ENCODE measurements at regions not wholly inside any gene's neighbourhood (a gene's known extent, or its start where the extent isn't known, plus 50 kb on each side); places are given as distances from the start of the nearest gene placed in this dataset.

- H3K4me3 ChIP-seq, result no peak overlapping the region
- no peak overlapping the region for H3K9ac ChIP-seq
- no peak overlapping the region for H3K4me2 ChIP-seq
- H3K36me3 ChIP-seq, result no peaks in the 10 kb centered on the region
- TF ChIP-seq Cebpa-rat (IDR thresholded peaks at IDR 0.05), result no peak
- H4K20me1 ChIP-seq, result no peaks in the 10 kb centered on the region
- no peaks in the 10 kb centered on the region for H3K9me3 ChIP-seq (replicated peaks in 1 of 11)
- no peak overlapping the region for H3K27ac ChIP-seq
- H3K27me3 ChIP-seq, result no peaks in the 10 kb centered on the region
- H3K4me1 ChIP-seq, result no peaks in the 10 kb centered on the region
These were observed 78.5 kb upstream of the BLTP1 start for GRCh38 chr4:122073615-122074014.

GRCh38 chr4:122065915-122066314 lies 86.2 kb upstream of the BLTP1 start:
- no peaks in the 10 kb centered on the region for H3K36me3 ChIP-seq
- H3K9ac ChIP-seq, result no peak overlapping the region

GRCh38 chr4:122065149-122065548 lies 87.0 kb upstream of the BLTP1 start:
- no peaks in the 10 kb centered on the region for H3K9me3 ChIP-seq (replicated peaks in 1 of 11)
- H3K27me3 ChIP-seq, result no peaks in the 10 kb centered on the region
- H4K20me1 ChIP-seq, result no peaks in the 10 kb centered on the region
- no peak overlapping the region for H3K4me3 ChIP-seq
- no peaks in the 10 kb centered on the region for H3K36me3 ChIP-seq
- no peak overlapping the region for H3K27ac ChIP-seq
- H3K4me1 ChIP-seq, result no peaks in the 10 kb centered on the region
- no peak for TF ChIP-seq Cebpa-rat (IDR thresholded peaks at IDR 0.05)
- no peak overlapping the region for H3K9ac ChIP-seq
- H3K4me2 ChIP-seq, result no peak overlapping the region

More at GRCh38 chr4:122065915-122066314, 86.2 kb upstream of the BLTP1 start:
- Histone ChIP-seq H3K9me3 (replicated peaks in 1 of 11) (no peaks in the 10 kb centered on the region), H3K4me1 (no peaks in the 10 kb centered on the region), H3K4me3 (no peak overlapping the region), H3K27me3 (no peaks in the 10 kb centered on the region), H4K20me1 (no peaks in the 10 kb centered on the region), H3K4me2 (no peak overlapping the region), H3K27ac (no peak overlapping the region)
- TF ChIP-seq Cebpa-rat (IDR thresholded peaks at IDR 0.05), result no peak

- Histone ChIP-seq H3K27ac (no peak overlapping the region), H4K20me1 (no peaks in the 10 kb centered on the region), H3K36me3 (no peaks in the 10 kb centered on the region), H3K4me2 (no peak overlapping the region), H3K9ac (no peak overlapping the region), H3K4me3 (no peak overlapping the region), H3K4me1 (no peaks in the 10 kb centered on the region), H3K27me3 (no peaks in the 10 kb centered on the region), H3K9me3 (replicated peaks in 1 of 11) (no peaks in the 10 kb centered on the region)
- no peak for TF ChIP-seq Cebpa-rat (IDR thresholded peaks at IDR 0.05)
These were observed 98.9 kb upstream of the BLTP1 start for GRCh38 chr4:122053186-122053585.

GRCh38 chr4:122052677-122053076 lies 99.5 kb upstream of the BLTP1 start:
- no peak for TF ChIP-seq Cebpa-rat (IDR thresholded peaks at IDR 0.05)
- Histone ChIP-seq H3K4me3 (no peak overlapping the region), H3K36me3 (no peaks in the 10 kb centered on the region), H3K27me3 (no peaks in the 10 kb centered on the region), H3K9ac (no peak overlapping the region), H3K4me2 (no peak overlapping the region), H4K20me1 (no peaks in the 10 kb centered on the region), H3K9me3 (replicated peaks in 1 of 11) (no peaks in the 10 kb centered on the region), H3K4me1 (no peaks in the 10 kb centered on the region), H3K27ac (no peak overlapping the region)

GRCh38 chr4:122050841-122051240 lies 99.0 kb upstream of the TRPC3 start:
- Histone ChIP-seq H3K4me2 (no peak overlapping the region), H3K27me3 (no peaks in the 10 kb centered on the region), H4K20me1 (no peaks in the 10 kb centered on the region), H3K27ac (no peak overlapping the region), H3K4me1 (no peaks in the 10 kb centered on the region), H3K9ac (no peak overlapping the region), H3K9me3 (replicated peaks in 1 of 11) (no peaks in the 10 kb centered on the region), H3K4me3 (no peak overlapping the region), H3K36me3 (no peaks in the 10 kb centered on the region)
- TF ChIP-seq Cebpa-rat (IDR thresholded peaks at IDR 0.05), result no peak

GRCh38 chr4:122047456-122048425 lies 95.9 kb upstream of the TRPC3 start:
- Histone ChIP-seq H3K27me3 (no peaks in the 10 kb centered on the region), H3K27ac (no peak overlapping the region)
- TF ChIP-seq Cebpa-rat (IDR thresholded peaks at IDR 0.05), result no peak

GRCh38 chr4:122046255-122046654 lies 94.4 kb upstream of the TRPC3 start:
- no peaks in the 10 kb centered on the region for H4K20me1 ChIP-seq
- no peaks in the 10 kb centered on the region for H3K9me3 ChIP-seq (replicated peaks in 1 of 11)
- no peak overlapping the region for H3K27ac ChIP-seq
- no peaks in the 10 kb centered on the region for H3K36me3 ChIP-seq
- TF ChIP-seq Cebpa-rat (IDR thresholded peaks at IDR 0.05), result no peak
- peaks cover 0 to 6% (median 0%) of the 10 kb centered on the region in 10 experiments; a peak in 1 of 20 replicates for H3K4me1 ChIP-seq
- H3K4me2 ChIP-seq, result no peak overlapping the region
- no peak overlapping the region for H3K4me3 ChIP-seq
- H3K27me3 ChIP-seq, result no peaks in the 10 kb centered on the region
- H3K9ac ChIP-seq, result no peak overlapping the region

More at GRCh38 chr4:122047456-122048425, 95.9 kb upstream of the TRPC3 start:
- H4K20me1 ChIP-seq, result no peaks in the 10 kb centered on the region
- H3K9ac ChIP-seq, result no peak overlapping the region
- H3K4me3 ChIP-seq, result no peak overlapping the region
- H3K36me3 ChIP-seq, result no peaks in the 10 kb centered on the region
- no peaks in the 10 kb centered on the region for H3K9me3 ChIP-seq (replicated peaks in 1 of 11)
- peaks cover 0 to 6% (median 0%) of the 10 kb centered on the region in 10 experiments; a peak in 1 of 20 replicates for H3K4me1 ChIP-seq
- no peak overlapping the region for H3K4me2 ChIP-seq

- H3K9me3 ChIP-seq (replicated peaks in 1 of 11), result no peaks in the 10 kb centered on the region
- no peak for TF ChIP-seq Cebpa-rat (IDR thresholded peaks at IDR 0.05)
- H3K4me3 ChIP-seq, result no peak overlapping the region
- H4K20me1 ChIP-seq, result no peaks in the 10 kb centered on the region
- H3K27me3 ChIP-seq, result no peaks in the 10 kb centered on the region
- H3K27ac ChIP-seq, result no peak overlapping the region
- no peak overlapping the region for H3K9ac ChIP-seq
- no peaks in the 10 kb centered on the region for H3K36me3 ChIP-seq
- peaks cover 0 to 6% (median 0%) of the 10 kb centered on the region in 10 experiments; a peak in 1 of 20 replicates for H3K4me1 ChIP-seq
- no peak overlapping the region for H3K4me2 ChIP-seq
These were observed 93.7 kb upstream of the TRPC3 start for GRCh38 chr4:122045533-122045932.

GRCh38 chr4:122044501-122044900 lies 92.6 kb upstream of the TRPC3 start:
- no peak overlapping the region for H3K27ac ChIP-seq
- peaks cover 0 to 6% (median 0%) of the 10 kb centered on the region in 10 experiments; a peak in 1 of 20 replicates for H3K4me1 ChIP-seq
- H3K9me3 ChIP-seq (replicated peaks in 1 of 11), result no peaks in the 10 kb centered on the region
- TF ChIP-seq Cebpa-rat (IDR thresholded peaks at IDR 0.05), result no peak
- no peak overlapping the region for H3K4me2 ChIP-seq
- H3K27me3 ChIP-seq, result no peaks in the 10 kb centered on the region
- no peak overlapping the region for H3K9ac ChIP-seq
- no peaks in the 10 kb centered on the region for H4K20me1 ChIP-seq
- H3K4me3 ChIP-seq, result no peak overlapping the region
- H3K36me3 ChIP-seq, result no peaks in the 10 kb centered on the region

Data from BLaER1 treated with 17β-estradiol and CSF1 and Interleukin-3, amounts not matched to agents 10 nM and 100 nM (cell line).